GM12892 (cell line): ENCODE measurements at regions not wholly inside any gene's neighbourhood (a gene's known extent, or its start where the extent isn't known, plus 50 kb on each side); places are given as distances from the start of the nearest gene placed in this dataset.

Experiments
- POLR2A ChIP-seq: IDR thresholded peaks from 2 replicates; pipeline ENCODE4 v1.6.1; 2011; ENCODE audit warnings: low read depth, low read length, control low read depth
- POLR2AphosphoS5 ChIP-seq: IDR thresholded peaks from 2 replicates; pipeline ENCODE4 v1.6.1; 2011; ENCODE audit warnings: low read depth, low read length, control low read depth

DNA sequence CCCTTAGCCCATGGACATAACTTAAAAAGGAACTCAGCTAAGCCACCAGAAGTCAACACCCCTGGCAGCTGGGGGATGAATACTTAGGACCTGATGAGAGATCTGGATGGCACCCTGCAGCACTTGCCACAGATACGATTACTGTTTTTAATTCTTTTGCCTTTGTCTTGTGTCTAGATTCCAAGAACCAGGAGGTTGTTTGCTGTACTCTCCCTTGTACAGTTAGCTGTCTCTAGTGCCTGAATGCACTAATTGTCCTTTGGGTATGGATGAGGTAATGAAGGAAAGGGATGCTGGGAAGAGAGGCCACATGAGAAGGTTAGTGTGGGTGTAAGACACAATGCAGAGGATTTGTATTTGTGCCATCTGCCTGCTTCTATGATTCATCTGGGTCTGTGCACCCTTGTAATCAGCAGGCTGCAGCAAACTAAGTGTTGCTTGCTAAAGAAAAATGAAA, 385.8 kb downstream of the KCNRG start:
- TF ChIP-seq POLR2AphosphoS5 (no peak), POLR2A (no peak)
